Esophagus muscularis mucosa (tissue), 4 donors: ENCODE measurements at regions not wholly inside any gene's neighbourhood (a gene's known extent, or its start where the extent isn't known, plus 50 kb on each side); places are given as distances from the start of the nearest gene placed in this dataset.

Experiments used
- CTCF ChIP-seq, 3 experiments: fragments of 200-600 bp in 2 of 3; fragments of 450-650 bp in 1 of 3; sonication (generic) in 2 of 3; IDR thresholded peaks; one replicate each; pipeline ENCODE4 v1.5.1; 2017 to 2019; ENCODE audit warnings: antibody characterized with exemption in 3 of 3, mild to moderate bottlenecking in 2 of 3, moderate library complexity in 1 of 3
- EP300 ChIP-seq: sonication (generic); formaldehyde crosslinking; IDR thresholded peaks from one replicate; pipeline ENCODE4 v1.6.1; 2017; ENCODE audit warnings: antibody characterized with exemption
- POLR2A ChIP-seq: fragments of 450-650 bp; IDR thresholded peaks from one replicate; pipeline ENCODE4 v1.6.1; 2017; ENCODE audit warnings: antibody characterized with exemption, moderate library complexity, mild to moderate bottlenecking, low read depth
- POLR2AphosphoS5 ChIP-seq, 2 donors: sonication (generic); formaldehyde crosslinking; IDR thresholded peaks; one replicate each; pipeline ENCODE4 v1.6.1; 2017; ENCODE audit warnings: antibody characterized with exemption in 2 of 2

GRCh38 chr15:85992224-85992623, 87.4 kb upstream of the AGBL1 start:
- TF ChIP-seq POLR2AphosphoS5 (IDR thresholded peaks at IDR 0.05): no peak
- no peak for TF ChIP-seq CTCF (IDR thresholded peaks at IDR 0.05)
- no peak for TF ChIP-seq POLR2A
- TF ChIP-seq EP300: no peak
